ENCODE measurements at regions not wholly inside any gene's neighbourhood (a gene's known extent, or its start where the extent isn't known, plus 50 kb on each side); places are given as distances from the start of the nearest gene placed in this dataset.
A peak's percentile ranks its signal among the peaks of the same experiment; 100 is the strongest.

DNA sequence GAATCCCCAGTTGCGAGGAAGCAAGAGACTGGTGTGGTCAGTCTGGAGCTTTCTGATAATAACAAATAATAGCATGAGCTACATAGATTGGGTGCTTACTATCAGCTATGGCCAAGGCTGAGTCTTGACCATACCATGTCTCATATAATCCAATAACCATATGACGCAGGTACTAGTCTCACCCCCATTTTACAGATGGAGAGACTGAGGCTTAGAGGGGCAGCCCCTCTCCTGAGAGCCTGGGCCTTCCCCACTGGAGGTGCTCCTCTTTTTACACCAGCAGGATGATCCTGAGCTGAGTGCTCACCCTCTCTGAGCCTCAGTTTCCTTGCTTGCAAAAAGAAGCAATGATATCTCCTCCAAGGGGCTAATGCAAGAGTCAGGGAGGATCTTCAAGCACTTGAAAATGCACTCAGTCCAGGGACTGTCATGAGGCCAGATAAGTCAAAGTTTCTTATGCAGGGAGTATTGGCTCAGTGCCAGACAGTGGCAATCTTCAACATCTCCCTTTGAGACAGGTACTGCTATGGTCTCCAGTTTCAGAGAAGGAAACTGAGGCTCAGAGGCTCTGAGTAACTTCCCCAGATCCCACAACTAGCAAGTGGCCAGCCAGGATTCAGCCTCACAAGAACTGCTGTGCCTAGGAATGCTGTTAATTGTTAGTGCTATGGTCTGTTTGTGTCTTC lies 149.7 kb downstream of the TFCP2L1 start:
- Histone ChIP-seq H3K4me1 (ENCODE audit: insufficient read depth, insufficient read length) (peaks cover 26% of the 10 kb centered on the region), H3K9ac (ENCODE audit: insufficient read length, low read depth) (no peak overlapping the region), H3K4me3 (ENCODE audit: insufficient read length, low read depth) (no peak overlapping the region), H3K27me3 (ENCODE audit: insufficient read depth, insufficient read length) (no peaks in the 10 kb centered on the region), H3K36me3 (ENCODE audit: insufficient read depth, insufficient read length, low read length) (no peaks in the 10 kb centered on the region), H3K9me3 (ENCODE audit: insufficient read depth, low read length) (peaks cover 10% of the 10 kb centered on the region)
- TF ChIP-seq SUZ12 (IDR thresholded peaks at IDR 0.05; ENCODE audit: extremely low read depth, insufficient read depth, insufficient read length) (no peak), YY1 (IDR thresholded peaks at IDR 0.05; ENCODE audit: insufficient read depth, insufficient read length) (no peak), ZNF274 (IDR thresholded peaks at IDR 0.05; ENCODE audit: low read depth, low read length) (no peak)
- no peak for DNase-seq (ENCODE audit: low read depth, low spot score)

DNA sequence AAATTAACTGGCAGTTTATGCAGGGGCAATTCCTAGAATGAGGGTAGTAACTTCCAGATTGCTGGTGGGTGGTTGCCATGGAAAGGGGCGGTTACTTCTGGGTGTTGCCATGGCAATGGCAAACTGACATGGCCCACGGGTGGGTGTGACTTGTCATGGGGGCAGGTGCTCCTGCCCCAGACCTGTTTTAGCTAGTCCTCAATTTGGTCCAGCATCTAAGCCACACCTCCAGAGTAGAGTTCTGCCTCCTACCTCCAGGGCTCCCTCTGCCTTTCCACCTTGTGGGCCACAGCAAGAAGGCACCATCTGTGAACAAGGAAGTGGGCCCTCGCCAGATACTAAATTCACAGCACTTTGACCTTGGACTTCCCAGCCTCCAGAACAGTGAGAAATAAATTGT lies 148.7 kb downstream of the TFCP2L1 start:
- H3K9ac ChIP-seq (ENCODE audit: insufficient read length, low read depth), result no peak overlapping the region
- peaks cover 16% of the 10 kb centered on the region for H3K9me3 ChIP-seq (ENCODE audit: insufficient read depth, low read length)
- H3K36me3 ChIP-seq (ENCODE audit: insufficient read depth, insufficient read length, low read length), result no peaks in the 10 kb centered on the region
- no peak for TF ChIP-seq YY1 (IDR thresholded peaks at IDR 0.05; ENCODE audit: insufficient read depth, insufficient read length)
- no peak for TF ChIP-seq ZNF274 (IDR thresholded peaks at IDR 0.05; ENCODE audit: low read depth, low read length)
- TF ChIP-seq SUZ12 (IDR thresholded peaks at IDR 0.05; ENCODE audit: extremely low read depth, insufficient read depth, insufficient read length), result no peak
- no peak for DNase-seq (ENCODE audit: low read depth, low spot score)
- peaks cover 20% of the 10 kb centered on the region for H3K4me1 ChIP-seq (ENCODE audit: insufficient read depth, insufficient read length)
- H3K27me3 ChIP-seq (ENCODE audit: insufficient read depth, insufficient read length), result no peaks in the 10 kb centered on the region
- H3K4me3 ChIP-seq (ENCODE audit: insufficient read length, low read depth), result no peak overlapping the region

DNA sequence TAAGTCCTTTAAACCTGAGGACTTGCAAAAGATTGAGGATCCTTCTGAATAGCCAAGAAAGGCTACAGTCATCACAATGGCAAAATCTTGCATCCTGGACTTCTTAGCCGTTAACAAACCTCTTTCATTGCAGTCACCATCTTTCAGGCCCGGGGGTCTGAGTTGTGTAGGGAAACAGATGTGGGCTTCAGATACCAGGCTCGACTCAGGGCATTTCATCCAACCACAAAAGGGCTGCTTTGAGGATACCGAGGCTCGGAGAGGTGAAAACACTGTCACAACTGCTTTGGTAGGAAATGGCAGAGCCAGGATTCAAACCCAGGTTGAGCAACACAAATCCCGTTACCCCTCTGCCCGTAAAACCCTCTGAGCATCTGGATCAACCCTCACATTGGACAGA lies 147.4 kb downstream of the TFCP2L1 start:
- H3K4me3 ChIP-seq (ENCODE audit: insufficient read length, low read depth), result no peak overlapping the region
- H3K9ac ChIP-seq (ENCODE audit: insufficient read length, low read depth), result no peak overlapping the region
- peaks cover 16% of the 10 kb centered on the region for H3K9me3 ChIP-seq (ENCODE audit: insufficient read depth, low read length)
- TF ChIP-seq ZNF274 (IDR thresholded peaks at IDR 0.05; ENCODE audit: low read depth, low read length) (no peak), SUZ12 (IDR thresholded peaks at IDR 0.05; ENCODE audit: extremely low read depth, insufficient read depth, insufficient read length) (no peak), YY1 (IDR thresholded peaks at IDR 0.05; ENCODE audit: insufficient read depth, insufficient read length) (no peak)
- no peaks in the 10 kb centered on the region for H3K27me3 ChIP-seq (ENCODE audit: insufficient read depth, insufficient read length)
- peaks cover 25% of the 10 kb centered on the region for H3K4me1 ChIP-seq (ENCODE audit: insufficient read depth, insufficient read length)
- DNase-seq (ENCODE audit: low read depth, low spot score), result no peak
- no peaks in the 10 kb centered on the region for H3K36me3 ChIP-seq (ENCODE audit: insufficient read depth, insufficient read length, low read length)

DNA sequence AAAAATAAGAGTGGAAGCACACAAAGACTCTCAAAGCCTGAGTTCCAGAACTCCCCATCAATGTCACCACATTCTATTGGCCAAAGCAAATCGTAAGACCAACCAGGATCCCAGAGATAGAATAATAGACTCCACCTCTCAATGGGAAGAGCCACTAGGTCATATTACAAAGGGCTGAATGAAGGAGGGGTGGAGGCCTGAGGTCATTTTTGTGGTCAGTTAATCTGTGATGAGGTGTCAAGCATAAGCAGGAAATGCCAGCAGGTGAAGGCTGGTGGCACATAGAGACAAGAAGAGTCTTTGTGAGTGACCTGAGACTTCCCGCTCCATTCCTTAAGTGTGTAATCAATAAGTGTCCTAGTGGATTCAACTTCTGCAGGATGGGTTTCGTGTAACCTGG lies 144.3 kb downstream of the TFCP2L1 start:
- no peak for TF ChIP-seq ZNF274 (IDR thresholded peaks at IDR 0.05; ENCODE audit: low read depth, low read length)
- no peak for TF ChIP-seq YY1 (IDR thresholded peaks at IDR 0.05; ENCODE audit: insufficient read depth, insufficient read length)
- TF ChIP-seq SUZ12 (IDR thresholded peaks at IDR 0.05; ENCODE audit: extremely low read depth, insufficient read depth, insufficient read length), result no peak
- Histone ChIP-seq H3K36me3 (ENCODE audit: insufficient read depth, insufficient read length, low read length) (no peaks in the 10 kb centered on the region), H3K4me3 (ENCODE audit: insufficient read length, low read depth) (no peak overlapping the region), H3K9ac (ENCODE audit: insufficient read length, low read depth) (no peak overlapping the region), H3K9me3 (ENCODE audit: insufficient read depth, low read length) (peaks cover 16% of the 10 kb centered on the region), H3K27me3 (ENCODE audit: insufficient read depth, insufficient read length) (no peaks in the 10 kb centered on the region), H3K4me1 (ENCODE audit: insufficient read depth, insufficient read length) (peaks cover 12% of the 10 kb centered on the region)
- DNase-seq (ENCODE audit: low read depth, low spot score), result no peak

DNA sequence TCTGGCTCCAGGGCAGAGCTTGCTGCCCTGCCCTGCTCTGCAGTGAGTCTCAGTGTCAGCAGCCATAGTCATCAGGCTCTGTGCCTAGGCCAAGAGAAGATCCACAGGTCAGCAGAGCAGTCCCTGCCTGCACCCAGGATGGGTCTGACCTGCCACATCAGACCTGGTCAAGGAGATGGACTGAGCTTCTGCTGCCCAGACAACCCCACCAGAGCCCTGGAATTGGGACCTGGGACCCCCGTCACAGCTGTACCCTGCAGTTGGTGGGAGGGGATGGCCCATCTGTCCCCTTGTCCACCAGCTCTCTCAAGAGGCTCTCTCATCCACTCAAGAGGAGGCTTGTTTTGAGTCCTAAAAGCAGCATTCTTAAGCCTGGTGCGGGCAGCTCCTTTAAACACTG lies 142.6 kb downstream of the TFCP2L1 start:
- Histone ChIP-seq H3K9ac (ENCODE audit: insufficient read length, low read depth) (peak overlapping the region; percentile 13), H3K4me1 (ENCODE audit: insufficient read depth, insufficient read length) (peaks cover 12% of the 10 kb centered on the region), H3K27me3 (ENCODE audit: insufficient read depth, insufficient read length) (no peaks in the 10 kb centered on the region), H3K4me3 (ENCODE audit: insufficient read length, low read depth) (no peak overlapping the region), H3K36me3 (ENCODE audit: insufficient read depth, insufficient read length, low read length) (no peaks in the 10 kb centered on the region), H3K9me3 (ENCODE audit: insufficient read depth, low read length) (peaks cover 16% of the 10 kb centered on the region)
- TF ChIP-seq ZNF274 (IDR thresholded peaks at IDR 0.05; ENCODE audit: low read depth, low read length) (no peak), YY1 (IDR thresholded peaks at IDR 0.05; ENCODE audit: insufficient read depth, insufficient read length) (no peak), SUZ12 (IDR thresholded peaks at IDR 0.05; ENCODE audit: extremely low read depth, insufficient read depth, insufficient read length) (no peak)
- DNase-seq (ENCODE audit: low read depth, low spot score), result no peak

DNA sequence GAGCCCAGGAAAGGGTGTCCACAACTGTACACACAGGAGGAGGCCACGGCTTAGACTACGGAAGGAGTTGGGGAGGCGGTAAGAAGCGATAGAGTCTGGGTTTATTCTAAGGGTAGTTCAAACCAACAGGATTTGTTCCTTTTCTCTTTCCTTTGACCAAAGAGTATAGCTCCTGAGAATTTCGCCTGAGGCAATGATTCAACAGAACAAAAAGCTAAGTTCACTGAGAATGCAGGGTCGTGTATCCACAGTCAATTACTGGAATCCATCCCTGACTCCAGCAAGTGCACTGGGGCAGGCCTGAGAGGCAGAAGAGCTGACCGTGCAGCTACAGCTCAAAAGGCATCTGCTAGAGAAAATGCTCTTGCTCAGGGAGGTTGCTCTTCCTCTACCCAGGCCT lies 140.9 kb downstream of the TFCP2L1 start:
- TF ChIP-seq ZNF274 (IDR thresholded peaks at IDR 0.05; ENCODE audit: low read depth, low read length) (no peak), YY1 (IDR thresholded peaks at IDR 0.05; ENCODE audit: insufficient read depth, insufficient read length) (no peak), SUZ12 (IDR thresholded peaks at IDR 0.05; ENCODE audit: extremely low read depth, insufficient read depth, insufficient read length) (no peak)
- no peak for DNase-seq (ENCODE audit: low read depth, low spot score)
- peaks cover 12% of the 10 kb centered on the region for H3K4me1 ChIP-seq (ENCODE audit: insufficient read depth, insufficient read length)
- H3K9me3 ChIP-seq (ENCODE audit: insufficient read depth, low read length), result peaks cover 16% of the 10 kb centered on the region
- no peaks in the 10 kb centered on the region for H3K27me3 ChIP-seq (ENCODE audit: insufficient read depth, insufficient read length)
- H3K36me3 ChIP-seq (ENCODE audit: insufficient read depth, insufficient read length, low read length), result no peaks in the 10 kb centered on the region
- H3K9ac ChIP-seq (ENCODE audit: insufficient read length, low read depth), result no peak overlapping the region
- H3K4me3 ChIP-seq (ENCODE audit: insufficient read length, low read depth), result no peak overlapping the region

DNA sequence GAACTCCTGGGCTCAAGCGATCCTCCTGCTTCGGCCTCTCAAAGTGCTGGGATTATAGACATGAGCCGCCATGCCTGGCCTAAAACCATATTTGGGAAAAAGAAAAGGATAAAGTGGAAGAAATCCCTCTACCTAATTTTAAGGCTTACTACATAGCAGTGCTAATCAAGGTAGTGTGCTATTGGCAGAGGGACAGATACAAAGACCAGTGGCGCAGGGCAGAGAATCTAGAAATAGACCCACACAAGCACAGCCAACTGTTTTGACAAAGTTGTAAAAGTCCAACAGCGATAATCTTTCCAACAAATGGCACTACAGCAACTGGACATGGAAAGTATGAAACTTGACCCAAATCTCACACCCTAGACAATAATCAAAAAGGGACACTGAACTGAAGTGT lies 138.4 kb downstream of the TFCP2L1 start:
- Histone ChIP-seq H3K4me1 (ENCODE audit: insufficient read depth, insufficient read length) (peaks cover 16% of the 10 kb centered on the region), H3K27me3 (ENCODE audit: insufficient read depth, insufficient read length) (no peaks in the 10 kb centered on the region), H3K9me3 (ENCODE audit: insufficient read depth, low read length) (no peaks in the 10 kb centered on the region), H3K4me3 (ENCODE audit: insufficient read length, low read depth) (no peak overlapping the region), H3K36me3 (ENCODE audit: insufficient read depth, insufficient read length, low read length) (no peaks in the 10 kb centered on the region), H3K9ac (ENCODE audit: insufficient read length, low read depth) (no peak overlapping the region)
- TF ChIP-seq SUZ12 (IDR thresholded peaks at IDR 0.05; ENCODE audit: extremely low read depth, insufficient read depth, insufficient read length) (no peak), ZNF274 (IDR thresholded peaks at IDR 0.05; ENCODE audit: low read depth, low read length) (no peak), YY1 (IDR thresholded peaks at IDR 0.05; ENCODE audit: insufficient read depth, insufficient read length) (no peak)
- no peak for DNase-seq (ENCODE audit: low read depth, low spot score)
